ENCODE measurements at regions not wholly inside any gene's neighbourhood (a gene's known extent, or its start where the extent isn't known, plus 50 kb on each side); places are given as distances from the start of the nearest gene placed in this dataset.

DNA sequence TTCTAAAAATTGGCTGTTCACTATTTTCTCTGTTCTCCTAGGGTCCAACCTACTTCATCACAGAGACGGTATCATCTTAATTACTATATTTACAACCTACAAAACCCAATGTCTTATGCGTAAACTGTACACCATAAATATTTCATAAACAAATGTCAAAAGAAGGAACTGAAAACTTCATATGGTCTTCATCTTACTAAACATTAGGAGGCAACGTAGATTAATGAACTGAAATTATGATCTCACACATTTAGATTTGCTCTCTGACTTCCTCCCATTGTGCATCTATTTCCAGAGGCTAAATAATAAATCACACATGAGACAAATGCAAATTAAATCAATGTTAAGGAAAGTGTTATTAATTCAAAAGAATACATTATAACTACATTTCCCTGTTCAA lies 1850.6 kb upstream of the SEL1L start:
- TF ChIP-seq, protein P1, sequence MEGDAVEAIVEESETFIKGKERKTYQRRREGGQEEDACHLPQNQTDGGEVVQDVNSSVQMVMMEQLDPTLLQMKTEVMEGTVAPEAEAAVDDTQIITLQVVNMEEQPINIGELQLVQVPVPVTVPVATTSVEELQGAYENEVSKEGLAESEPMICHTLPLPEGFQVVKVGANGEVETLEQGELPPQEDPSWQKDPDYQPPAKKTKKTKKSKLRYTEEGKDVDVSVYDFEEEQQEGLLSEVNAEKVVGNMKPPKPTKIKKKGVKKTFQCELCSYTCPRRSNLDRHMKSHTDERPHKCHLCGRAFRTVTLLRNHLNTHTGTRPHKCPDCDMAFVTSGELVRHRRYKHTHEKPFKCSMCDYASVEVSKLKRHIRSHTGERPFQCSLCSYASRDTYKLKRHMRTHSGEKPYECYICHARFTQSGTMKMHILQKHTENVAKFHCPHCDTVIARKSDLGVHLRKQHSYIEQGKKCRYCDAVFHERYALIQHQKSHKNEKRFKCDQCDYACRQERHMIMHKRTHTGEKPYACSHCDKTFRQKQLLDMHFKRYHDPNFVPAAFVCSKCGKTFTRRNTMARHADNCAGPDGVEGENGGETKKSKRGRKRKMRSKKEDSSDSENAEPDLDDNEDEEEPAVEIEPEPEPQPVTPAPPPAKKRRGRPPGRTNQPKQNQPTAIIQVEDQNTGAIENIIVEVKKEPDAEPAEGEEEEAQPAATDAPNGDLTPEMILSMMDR (IDR thresholded peaks at IDR 0.05): no peak
- no peak for TF ChIP-seq EP300 (IDR thresholded peaks at IDR 0.05)
- no peak for TF ChIP-seq POLR2A (IDR thresholded peaks at IDR 0.05)
